ENCODE measurements at regions not wholly inside any gene's neighbourhood (a gene's known extent, or its start where the extent isn't known, plus 50 kb on each side); places are given as distances from the start of the nearest gene placed in this dataset.

GRCh38 chr20:39799366-39799965 is 837.3 kb downstream of the DHX35 start:
- no peaks in the 10 kb centered on the region for H3K36me3 ChIP-seq (replicated peaks in 1 of 2; ENCODE audit: control insufficient read depth in 2 of 2, insufficient read depth in 2 of 2, low read length in 2 of 2)
- H2BK5ac ChIP-seq (ENCODE audit: low read length) = no peak overlapping the region
- H2BK15ac ChIP-seq (ENCODE audit: low read length) = no peak overlapping the region
- H3K27ac ChIP-seq (replicated peaks; ENCODE audit: low read length) = no peak overlapping the region
- no peak overlapping the region for H2AK5ac ChIP-seq (ENCODE audit: low read depth, low read length)
- no peaks in the 10 kb centered on the region for H3K4me1 ChIP-seq (ENCODE audit: control insufficient read depth in 2 of 2, insufficient read depth in 1 of 2, low read depth in 1 of 2, low read length in 2 of 2)
- no peaks in the 10 kb centered on the region for H3K27me3 ChIP-seq (ENCODE audit: control insufficient read depth in 3 of 3, insufficient read depth in 3 of 3, low read depth in 1 of 3, low read length in 3 of 3)
- no peak overlapping the region for H2BK12ac ChIP-seq (ENCODE audit: low read length)
- no peak overlapping the region for H4K8ac ChIP-seq (ENCODE audit: low read depth, low read length)
- no peak overlapping the region for H2BK120ac ChIP-seq (ENCODE audit: low read depth, low read length)
- H3K23ac ChIP-seq (ENCODE audit: low read depth, low read length, poor library complexity) = no peak overlapping the region
- H3K9ac ChIP-seq (ENCODE audit: low read depth, low read length, poor library complexity) = no peak overlapping the region
- H3K79me1 ChIP-seq (ENCODE audit: low read depth, low read length) = no peaks in the 10 kb centered on the region
- no peak overlapping the region for H4K91ac ChIP-seq (ENCODE audit: low read depth, low read length, poor library complexity)
- H3K4me3 ChIP-seq (ENCODE audit: low read length in 2 of 2) = no peak overlapping the region
- H3K9me3 ChIP-seq (replicated peaks in 1 of 2; ENCODE audit: control insufficient read depth in 2 of 2, insufficient read depth in 1 of 2, low read depth in 1 of 2, low read length in 2 of 2) = no peaks in the 10 kb centered on the region
- WGBS, 2 donors (ENCODE audit: extremely low coverage in 2 of 2, insufficient read length in 2 of 2, insufficient replicate concordance in 1 of 2) = no CpG with 5 or more reads among the region's 2 CpGs
- H2AFZ ChIP-seq (ENCODE audit: low read length) = no peak overlapping the region
- no peak overlapping the region for H3K14ac ChIP-seq (ENCODE audit: low read length)
- DNase-seq (ENCODE audit: low spot score) = no peak
- H3K4ac ChIP-seq (ENCODE audit: low read length) = no peak overlapping the region
- no peak overlapping the region for H3K4me2 ChIP-seq (ENCODE audit: insufficient read depth, low read length, poor library complexity, severe bottlenecking)
- H3K18ac ChIP-seq (ENCODE audit: low read length) = no peak overlapping the region

- Histone ChIP-seq H3K18ac (ENCODE audit: low read length) (no peak overlapping the region), H3K27ac (replicated peaks; ENCODE audit: low read length) (no peak overlapping the region), H2BK120ac (ENCODE audit: low read depth, low read length) (no peak overlapping the region), H3K4me3 (ENCODE audit: low read length in 2 of 2) (no peak overlapping the region), H3K4ac (ENCODE audit: low read length) (no peak overlapping the region), H3K27me3 (ENCODE audit: control insufficient read depth in 3 of 3, insufficient read depth in 3 of 3, low read depth in 1 of 3, low read length in 3 of 3) (no peaks in the 10 kb centered on the region), H3K4me2 (ENCODE audit: insufficient read depth, low read length, poor library complexity, severe bottlenecking) (no peak overlapping the region), H2BK5ac (ENCODE audit: low read length) (no peak overlapping the region), H2BK15ac (ENCODE audit: low read length) (no peak overlapping the region), H3K4me1 (ENCODE audit: control insufficient read depth in 2 of 2, insufficient read depth in 1 of 2, low read depth in 1 of 2, low read length in 2 of 2) (no peaks in the 10 kb centered on the region), H2AFZ (ENCODE audit: low read length) (no peak overlapping the region), H3K23ac (ENCODE audit: low read depth, low read length, poor library complexity) (no peak overlapping the region), H2AK5ac (ENCODE audit: low read depth, low read length) (no peak overlapping the region), H3K36me3 (replicated peaks in 1 of 2; ENCODE audit: control insufficient read depth in 2 of 2, insufficient read depth in 2 of 2, low read length in 2 of 2) (no peaks in the 10 kb centered on the region), H3K79me1 (ENCODE audit: low read depth, low read length) (no peaks in the 10 kb centered on the region), H3K9me3 (replicated peaks in 1 of 2; ENCODE audit: control insufficient read depth in 2 of 2, insufficient read depth in 1 of 2, low read depth in 1 of 2, low read length in 2 of 2) (no peaks in the 10 kb centered on the region), H2BK12ac (ENCODE audit: low read length) (no peak overlapping the region), H3K14ac (ENCODE audit: low read length) (no peak overlapping the region), H4K91ac (ENCODE audit: low read depth, low read length, poor library complexity) (no peak overlapping the region), H3K9ac (ENCODE audit: low read depth, low read length, poor library complexity) (no peak overlapping the region), H4K8ac (ENCODE audit: low read depth, low read length) (no peak overlapping the region)
- no CpG with 5 or more reads among the region's 3 CpGs for WGBS, 2 donors (ENCODE audit: extremely low coverage in 2 of 2, insufficient read length in 2 of 2, insufficient replicate concordance in 1 of 2)
- no peak for DNase-seq (ENCODE audit: low spot score)
Observed at GRCh38 chr20:39795401-39796272, 833.5 kb downstream of the DHX35 start.

- Histone ChIP-seq H3K9ac (ENCODE audit: low read depth, low read length, poor library complexity) (no peak overlapping the region), H3K18ac (ENCODE audit: low read length) (no peak overlapping the region), H3K36me3 (replicated peaks in 1 of 2; ENCODE audit: control insufficient read depth in 2 of 2, insufficient read depth in 2 of 2, low read length in 2 of 2) (no peaks in the 10 kb centered on the region), H4K91ac (ENCODE audit: low read depth, low read length, poor library complexity) (no peak overlapping the region), H4K8ac (ENCODE audit: low read depth, low read length) (no peak overlapping the region), H3K27ac (replicated peaks; ENCODE audit: low read length) (no peak overlapping the region), H2AFZ (ENCODE audit: low read length) (no peak overlapping the region), H3K4me2 (ENCODE audit: insufficient read depth, low read length, poor library complexity, severe bottlenecking) (no peak overlapping the region), H2BK12ac (ENCODE audit: low read length) (no peak overlapping the region), H3K27me3 (ENCODE audit: control insufficient read depth in 3 of 3, insufficient read depth in 3 of 3, low read depth in 1 of 3, low read length in 3 of 3) (no peaks in the 10 kb centered on the region), H3K4me1 (ENCODE audit: control insufficient read depth in 2 of 2, insufficient read depth in 1 of 2, low read depth in 1 of 2, low read length in 2 of 2) (no peaks in the 10 kb centered on the region), H2AK5ac (ENCODE audit: low read depth, low read length) (no peak overlapping the region), H3K4ac (ENCODE audit: low read length) (no peak overlapping the region), H3K79me1 (ENCODE audit: low read depth, low read length) (no peaks in the 10 kb centered on the region), H2BK5ac (ENCODE audit: low read length) (no peak overlapping the region), H3K9me3 (replicated peaks in 1 of 2; ENCODE audit: control insufficient read depth in 2 of 2, insufficient read depth in 1 of 2, low read depth in 1 of 2, low read length in 2 of 2) (no peaks in the 10 kb centered on the region), H3K14ac (ENCODE audit: low read length) (no peak overlapping the region), H2BK120ac (ENCODE audit: low read depth, low read length) (no peak overlapping the region), H2BK15ac (ENCODE audit: low read length) (no peak overlapping the region), H3K4me3 (ENCODE audit: low read length in 2 of 2) (no peak overlapping the region), H3K23ac (ENCODE audit: low read depth, low read length, poor library complexity) (no peak overlapping the region)
- DNase-seq (ENCODE audit: low spot score) = no peak
Observed at GRCh38 chr20:39792334-39792733, 830.2 kb downstream of the DHX35 start.

GRCh38 chr20:39789411-39789810 is 827.3 kb downstream of the DHX35 start:
- H2BK15ac ChIP-seq (ENCODE audit: low read length) = no peak overlapping the region
- H3K9ac ChIP-seq (ENCODE audit: low read depth, low read length, poor library complexity) = no peak overlapping the region
- no peak for DNase-seq (ENCODE audit: low spot score)

More at GRCh38 chr20:39789411-39789810, 827.3 kb downstream of the DHX35 start:
- Histone ChIP-seq H3K9me3 (replicated peaks in 1 of 2; ENCODE audit: control insufficient read depth in 2 of 2, insufficient read depth in 1 of 2, low read depth in 1 of 2, low read length in 2 of 2) (no peaks in the 10 kb centered on the region), H3K23ac (ENCODE audit: low read depth, low read length, poor library complexity) (no peak overlapping the region), H3K18ac (ENCODE audit: low read length) (no peak overlapping the region), H3K4me2 (ENCODE audit: insufficient read depth, low read length, poor library complexity, severe bottlenecking) (no peak overlapping the region), H2AFZ (ENCODE audit: low read length) (no peak overlapping the region), H2AK5ac (ENCODE audit: low read depth, low read length) (no peak overlapping the region), H3K27me3 (ENCODE audit: control insufficient read depth in 3 of 3, insufficient read depth in 3 of 3, low read depth in 1 of 3, low read length in 3 of 3) (no peaks in the 10 kb centered on the region), H2BK12ac (ENCODE audit: low read length) (no peak overlapping the region), H2BK120ac (ENCODE audit: low read depth, low read length) (no peak overlapping the region), H3K14ac (ENCODE audit: low read length) (no peak overlapping the region), H3K36me3 (replicated peaks in 1 of 2; ENCODE audit: control insufficient read depth in 2 of 2, insufficient read depth in 2 of 2, low read length in 2 of 2) (no peaks in the 10 kb centered on the region), H3K27ac (replicated peaks; ENCODE audit: low read length) (no peak overlapping the region), H3K4me3 (ENCODE audit: low read length in 2 of 2) (no peak overlapping the region), H2BK5ac (ENCODE audit: low read length) (no peak overlapping the region), H3K79me1 (ENCODE audit: low read depth, low read length) (no peaks in the 10 kb centered on the region), H3K4ac (ENCODE audit: low read length) (no peak overlapping the region), H4K8ac (ENCODE audit: low read depth, low read length) (no peak overlapping the region), H3K4me1 (ENCODE audit: control insufficient read depth in 2 of 2, insufficient read depth in 1 of 2, low read depth in 1 of 2, low read length in 2 of 2) (no peaks in the 10 kb centered on the region), H4K91ac (ENCODE audit: low read depth, low read length, poor library complexity) (no peak overlapping the region)
- WGBS, 2 donors (ENCODE audit: extremely low coverage in 2 of 2, insufficient read length in 2 of 2, insufficient replicate concordance in 1 of 2) = no CpG with 5 or more reads among the region's 3 CpGs

All from neuronal stem cell (in vitro differentiated cells).